ENCODE measurements at regions not wholly inside any gene's neighbourhood (a gene's known extent, or its start where the extent isn't known, plus 50 kb on each side); places are given as distances from the start of the nearest gene placed in this dataset.

- FAIRE-seq (no peak), DNase-seq (ENCODE audit: low read depth, low spot score) (no peak)
- H2AFZ ChIP-seq (ENCODE audit: low read depth, low read length) = no peak overlapping the region
- H3K36me3 ChIP-seq (ENCODE audit: control insufficient read depth in 2 of 2, extremely low read depth in 1 of 2, insufficient read depth in 2 of 2, low read length in 2 of 2) = no peaks in the 10 kb centered on the region
- no peaks in the 10 kb centered on the region for H3K27me3 ChIP-seq (ENCODE audit: control insufficient read depth in 2 of 2, insufficient read depth in 2 of 2, low read length in 2 of 2)
- no peaks in the 10 kb centered on the region for H3K9me3 ChIP-seq (replicated peaks; ENCODE audit: control insufficient read depth, insufficient read depth, low read length)
- CTCF ChIA-PET = no interaction called here
- dilution Hi-C loops (cut with MboI; ENCODE audit: extremely low pct_ligation_motif_present, low sequenced_read_pairs) (no loop called here), intact Hi-C loops (cut with micrococcal nuclease) (no loop called here)
- no peaks in the 10 kb centered on the region for H3K4me1 ChIP-seq (ENCODE audit: control insufficient read depth, extremely low read depth, insufficient read depth, low read length)
- no peak overlapping the region for H3K4me3 ChIP-seq (replicated peaks in 1 of 3; ENCODE audit: insufficient read depth in 1 of 3, low read depth in 1 of 3, low read length in 3 of 3)
- H3K79me2 ChIP-seq (ENCODE audit: control insufficient read depth, insufficient read depth, low read length) = no peaks in the 10 kb centered on the region
- POLR2A ChIA-PET = no interaction called here
- H4K20me1 ChIP-seq (replicated peaks; ENCODE audit: control insufficient read depth, extremely low read depth, insufficient read depth, low read length) = no peaks in the 10 kb centered on the region
- H3K9ac ChIP-seq (replicated peaks; ENCODE audit: extremely low read depth, insufficient read depth, low read length) = no peak overlapping the region
- H3K4me2 ChIP-seq (ENCODE audit: insufficient read depth, low read length) = no peak overlapping the region
- no peaks in the 10 kb centered on the region for H3K9me1 ChIP-seq (replicated peaks; ENCODE audit: control insufficient read depth, extremely low read depth, insufficient read depth, low read length)
- BruUV-seq (replicated peaks) = no TSS peak
- no peak for TF ChIP-seq CTCF (IDR thresholded peaks at IDR 0.05; ENCODE audit: extremely low read depth in 1 of 2, insufficient read depth in 1 of 2, low read depth in 1 of 2, low read length in 2 of 2)
- no peak for TF ChIP-seq GATA2 (IDR thresholded peaks at IDR 0.05; ENCODE audit: insufficient read depth, insufficient read length, low read depth, low read length)
- no peak overlapping the region for H3K27ac ChIP-seq (ENCODE audit: insufficient read depth, low read depth, low read length)
Measured at GRCh38 chr10:131820626-131821025, 80.2 kb upstream of the PPP2R2D start.

- Histone ChIP-seq H3K4me2 (ENCODE audit: insufficient read depth, low read length) (no peak overlapping the region), H3K4me3 (replicated peaks in 1 of 3; ENCODE audit: insufficient read depth in 1 of 3, low read depth in 1 of 3, low read length in 3 of 3) (no peak overlapping the region), H2AFZ (ENCODE audit: low read depth, low read length) (no peak overlapping the region), H4K20me1 (replicated peaks; ENCODE audit: control insufficient read depth, extremely low read depth, insufficient read depth, low read length) (no peaks in the 10 kb centered on the region), H3K4me1 (ENCODE audit: control insufficient read depth, extremely low read depth, insufficient read depth, low read length) (no peaks in the 10 kb centered on the region), H3K27me3 (ENCODE audit: control insufficient read depth in 2 of 2, insufficient read depth in 2 of 2, low read length in 2 of 2) (no peaks in the 10 kb centered on the region), H3K9ac (replicated peaks; ENCODE audit: extremely low read depth, insufficient read depth, low read length) (no peak overlapping the region), H3K9me1 (replicated peaks; ENCODE audit: control insufficient read depth, extremely low read depth, insufficient read depth, low read length) (no peaks in the 10 kb centered on the region), H3K9me3 (replicated peaks; ENCODE audit: control insufficient read depth, insufficient read depth, low read length) (no peaks in the 10 kb centered on the region), H3K36me3 (ENCODE audit: control insufficient read depth in 2 of 2, extremely low read depth in 1 of 2, insufficient read depth in 2 of 2, low read length in 2 of 2) (no peaks in the 10 kb centered on the region), H3K27ac (ENCODE audit: insufficient read depth, low read depth, low read length) (no peak overlapping the region), H3K79me2 (ENCODE audit: control insufficient read depth, insufficient read depth, low read length) (no peaks in the 10 kb centered on the region)
- intact Hi-C loops (cut with micrococcal nuclease) (no loop called here), dilution Hi-C loops (cut with MboI; ENCODE audit: extremely low pct_ligation_motif_present, low sequenced_read_pairs) (no loop called here)
- BruUV-seq (replicated peaks) = no TSS peak
- no peak for DNase-seq (ENCODE audit: low read depth, low spot score)
- POLR2A ChIA-PET = no interaction called here
- no peak for FAIRE-seq
- CTCF ChIA-PET = no interaction called here
- TF ChIP-seq POLR2A (IDR thresholded peaks at IDR 0.05; ENCODE audit: low read depth, low read length) (no peak), MYC (IDR thresholded peaks at IDR 0.05; ENCODE audit: low read depth, low read length) (no peak), MAX (IDR thresholded peaks at IDR 0.05; ENCODE audit: insufficient read depth, insufficient read length) (no peak), EZH2 (IDR thresholded peaks at IDR 0.05; ENCODE audit: borderline replicate concordance, low read depth, low read length, severe bottlenecking) (no peak), POLR2AphosphoS5 (IDR thresholded peaks at IDR 0.05; ENCODE audit: insufficient read depth, low read depth, low read length) (no peak), FOS (IDR thresholded peaks at IDR 0.05; ENCODE audit: borderline replicate concordance, insufficient read depth, low read length) (no peak), GATA2 (IDR thresholded peaks at IDR 0.05; ENCODE audit: insufficient read depth, insufficient read length, low read depth, low read length) (no peak), JUN (IDR thresholded peaks at IDR 0.05; ENCODE audit: borderline replicate concordance, insufficient read depth, insufficient read length, low read depth) (no peak)
Measured at GRCh38 chr10:131821378-131822012, 79.3 kb upstream of the PPP2R2D start.
